Colon (tissue), 2 donors: ENCODE measurements at regions not wholly inside any gene's neighbourhood (a gene's known extent, or its start where the extent isn't known, plus 50 kb on each side); places are given as distances from the start of the nearest gene placed in this dataset.

Experiments
- FAIRE-seq: peaks from 2 replicates; lab custom pipeline; 2012; peaks lifted over from hg19 to GRCh38; lab: Jason Lieb, UNC
- donor health status: control.
- donor health status: control.

GRCh38 chr20:60962367-60963045 lies 289.6 kb upstream of the CDH4 start:
- FAIRE-seq: no peak

DNA sequence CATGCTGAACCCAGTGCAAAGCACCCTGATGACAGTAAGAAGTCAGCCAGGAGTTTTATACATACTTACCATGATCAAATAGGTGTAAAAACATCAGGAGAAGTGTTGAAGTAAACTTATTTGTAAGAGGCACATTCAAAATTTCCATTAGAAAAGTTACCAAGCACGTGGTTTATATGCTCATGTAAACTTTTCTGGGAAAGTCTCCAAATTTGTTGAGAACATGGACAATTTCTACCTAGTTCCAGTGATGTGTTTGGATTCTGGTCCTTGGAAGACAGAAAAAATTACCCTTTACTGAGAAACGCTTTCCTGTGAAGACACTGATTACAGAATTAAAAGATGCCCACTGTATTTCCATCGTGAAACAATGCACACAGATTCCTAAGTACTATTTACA lies 288.9 kb upstream of the CDH4 start:
- FAIRE-seq: no peak

DNA sequence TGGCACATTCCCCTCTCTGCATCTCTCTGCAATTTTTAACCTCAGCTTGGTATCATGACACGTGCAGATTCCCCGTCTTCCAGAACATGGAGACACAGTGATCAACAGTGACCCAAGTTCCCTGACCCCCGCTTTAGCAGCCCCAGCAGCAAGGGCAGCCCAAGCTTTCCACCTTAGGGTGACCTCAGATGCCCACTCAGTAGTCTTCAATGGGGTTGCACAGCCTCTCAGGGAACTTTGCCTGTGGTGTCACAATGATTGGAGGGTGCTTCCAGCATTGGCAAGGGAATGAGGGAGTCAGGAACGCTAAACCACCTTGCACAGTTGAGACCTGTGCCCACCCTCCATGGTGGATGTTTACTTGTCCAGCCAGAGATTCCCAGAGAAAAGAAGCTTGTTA lies 287.1 kb upstream of the CDH4 start:
- no peak for FAIRE-seq

DNA sequence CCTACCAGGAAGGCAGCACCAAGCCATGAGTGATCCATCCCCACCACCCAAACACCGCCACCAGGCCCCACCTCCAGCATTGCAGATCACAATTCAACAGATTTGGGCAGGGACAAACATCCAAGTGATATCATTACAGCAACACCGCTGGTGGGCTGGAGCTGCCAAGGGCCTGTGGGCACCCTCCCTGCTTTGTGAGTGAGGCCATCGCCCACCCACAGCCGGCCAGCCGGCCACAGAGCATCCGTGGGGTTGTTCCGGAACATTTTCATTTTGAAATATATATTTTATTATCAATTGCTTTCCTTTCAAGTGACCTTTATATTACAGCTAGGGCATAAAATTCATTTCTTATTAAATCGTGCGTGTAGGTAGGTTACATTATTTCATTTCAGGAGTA lies 286.0 kb upstream of the CDH4 start:
- FAIRE-seq: no peak

GRCh38 chr20:60966766-60967165 lies 285.3 kb upstream of the CDH4 start:
- FAIRE-seq: no peak

GRCh38 chr20:60967431-60968316 lies 284.4 kb upstream of the CDH4 start:
- FAIRE-seq: no peak

GRCh38 chr20:60968853-60969720 lies 283.0 kb upstream of the CDH4 start:
- no peak for FAIRE-seq

DNA sequence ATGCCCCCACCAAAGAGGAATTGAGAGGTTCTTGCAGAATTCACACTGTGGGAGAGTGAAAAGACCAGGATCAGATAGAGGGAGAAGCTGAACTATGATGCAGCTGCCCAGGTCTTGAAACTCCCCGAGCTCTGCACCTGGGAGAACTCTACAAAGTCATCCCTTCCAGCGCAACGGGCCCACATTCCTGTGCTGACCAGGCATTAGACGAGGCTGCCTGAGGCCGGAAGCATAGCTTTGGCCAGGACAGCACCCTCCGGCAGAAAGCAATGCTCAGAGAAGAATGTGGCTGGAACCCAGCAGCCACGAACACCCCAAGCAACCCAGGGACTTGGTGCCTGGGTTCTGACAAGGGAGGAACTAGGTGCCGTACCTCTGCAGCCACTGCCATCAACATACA lies 281.5 kb upstream of the CDH4 start:
- no peak for FAIRE-seq

- FAIRE-seq: no peak
Measured at GRCh38 chr20:60974022-60974421, 278.0 kb upstream of the CDH4 start.

GRCh38 chr20:60974441-60974945 lies 277.6 kb upstream of the CDH4 start:
- no peak for FAIRE-seq

DNA sequence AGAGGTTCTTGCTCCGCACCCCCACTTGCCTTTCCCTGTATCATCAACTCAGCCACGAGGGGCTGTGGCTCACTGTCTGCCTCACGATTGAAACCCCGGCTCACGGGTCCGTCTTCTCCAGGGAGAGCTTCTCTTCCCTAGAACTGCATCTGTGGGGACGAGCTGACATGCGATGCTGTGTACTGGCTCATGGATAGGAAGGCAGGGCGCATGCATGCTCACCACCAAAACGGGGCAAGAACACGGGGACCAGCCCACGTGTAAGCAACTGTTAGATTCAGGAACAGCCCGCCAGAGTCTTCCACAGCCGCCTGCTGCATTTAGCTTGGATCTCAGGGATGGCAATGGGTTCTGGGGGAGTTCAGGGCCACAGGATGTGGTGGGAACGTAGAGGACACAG lies 275.9 kb upstream of the CDH4 start:
- no peak for FAIRE-seq

DNA sequence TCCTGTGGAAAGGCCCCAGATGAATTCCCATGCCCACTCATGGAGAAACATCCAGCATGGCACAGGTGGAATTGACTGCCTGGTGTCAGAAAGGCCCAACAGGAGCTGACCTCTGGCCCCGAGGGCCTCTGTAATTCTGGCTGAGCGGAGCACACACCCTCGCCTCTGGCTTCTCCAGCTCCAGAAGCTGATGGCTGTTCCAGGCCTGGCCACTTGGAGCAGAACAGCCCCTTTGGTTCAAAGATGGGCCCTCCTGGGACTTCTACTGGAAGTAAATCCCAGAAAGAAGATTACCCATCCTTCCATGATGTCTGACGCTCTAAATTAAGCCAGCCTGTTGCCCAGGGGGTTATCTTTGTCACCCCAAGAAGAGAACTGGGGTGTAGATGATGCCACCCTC lies 275.1 kb upstream of the CDH4 start:
- no peak for FAIRE-seq

GRCh38 chr20:60977901-60978300 lies 274.2 kb upstream of the CDH4 start:
- FAIRE-seq: no peak

GRCh38 chr20:60984666-60985065 lies 267.4 kb upstream of the CDH4 start:
- FAIRE-seq: no peak

DNA sequence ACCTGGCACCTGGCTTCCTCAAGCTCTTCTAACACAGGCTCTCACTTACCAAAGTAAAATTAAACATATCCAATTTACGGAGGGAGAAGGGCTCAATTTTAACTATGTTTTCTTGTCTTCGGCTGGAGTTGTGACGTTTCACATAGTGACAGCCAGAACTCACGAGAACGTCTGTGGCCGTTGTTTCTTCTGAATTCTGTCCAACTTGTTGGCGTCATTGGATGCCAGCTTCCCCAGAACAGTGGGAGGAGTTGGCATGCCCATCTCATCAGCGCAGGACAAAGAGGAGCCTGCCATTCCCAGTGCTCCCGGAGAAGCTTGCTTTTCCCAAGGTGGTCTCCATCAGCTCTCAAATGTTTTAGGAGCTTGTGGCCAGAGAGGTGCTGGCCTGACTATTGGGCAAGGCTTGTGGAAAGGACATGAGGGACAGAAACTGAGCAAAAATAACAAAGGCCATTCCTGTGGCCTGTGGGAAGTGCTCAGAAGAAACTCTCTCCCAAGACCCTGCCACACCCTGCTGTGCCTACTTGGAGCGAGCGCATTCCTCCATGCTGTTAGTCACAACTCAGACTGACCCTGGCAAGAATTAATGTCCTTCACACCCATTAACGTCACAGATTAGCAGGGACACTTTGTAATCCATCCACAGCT lies 265.4 kb upstream of the CDH4 start:
- FAIRE-seq: no peak

DNA sequence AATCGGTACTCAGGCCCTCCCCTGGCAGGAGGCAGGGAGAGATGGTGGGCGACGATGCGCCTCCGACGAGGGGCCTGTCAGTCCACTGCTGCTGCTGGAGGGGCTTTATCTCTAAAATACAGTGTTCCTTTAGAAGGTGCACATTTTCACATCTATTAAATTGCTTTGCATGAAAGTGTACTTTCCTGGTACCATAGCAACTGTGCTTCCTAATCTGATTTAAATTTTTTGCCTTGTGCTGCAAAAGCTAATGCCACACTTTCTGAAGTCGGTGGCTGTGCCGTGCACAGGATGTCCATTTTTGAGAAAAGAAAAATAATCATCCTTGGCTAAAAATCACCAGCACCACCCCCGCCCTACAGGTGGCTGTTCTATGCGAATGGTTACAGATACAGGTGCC lies 262.0 kb upstream of the CDH4 start:
- no peak for FAIRE-seq

- FAIRE-seq: no peak
Measured at GRCh38 chr20:60990643-60991042, 261.4 kb upstream of the CDH4 start.

DNA sequence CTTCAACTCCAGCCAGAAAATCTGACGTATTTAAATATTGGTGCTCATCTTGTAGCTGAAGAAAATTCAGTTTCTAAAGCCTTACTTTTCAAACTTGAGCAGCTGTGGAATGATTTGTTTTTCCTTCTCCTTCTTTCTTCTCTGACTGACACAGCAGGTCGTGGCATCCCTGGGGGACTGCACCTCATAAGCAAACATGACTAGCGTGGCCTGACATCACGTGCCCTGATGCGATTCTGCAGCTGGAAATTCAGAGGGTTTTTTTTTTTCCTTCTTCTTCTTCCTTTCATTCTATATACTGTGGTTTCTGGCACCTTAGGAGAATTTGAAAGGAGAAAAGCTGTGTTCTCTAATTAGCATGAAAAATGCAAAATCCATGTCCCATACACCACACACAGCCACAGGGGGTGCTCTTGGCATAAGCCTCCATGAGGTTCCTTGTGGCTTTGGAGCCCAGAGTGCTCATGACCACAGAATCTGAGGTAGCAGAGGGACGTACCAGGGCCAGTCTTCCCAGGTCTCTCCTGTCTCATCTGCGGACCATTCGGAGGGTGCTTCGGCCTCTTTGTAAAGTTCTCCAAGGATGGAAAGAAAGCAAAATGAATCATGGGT lies 258.5 kb upstream of the CDH4 start:
- no peak for FAIRE-seq

- FAIRE-seq: no peak
Measured at GRCh38 chr20:60999250-60999649, 252.8 kb upstream of the CDH4 start.

DNA sequence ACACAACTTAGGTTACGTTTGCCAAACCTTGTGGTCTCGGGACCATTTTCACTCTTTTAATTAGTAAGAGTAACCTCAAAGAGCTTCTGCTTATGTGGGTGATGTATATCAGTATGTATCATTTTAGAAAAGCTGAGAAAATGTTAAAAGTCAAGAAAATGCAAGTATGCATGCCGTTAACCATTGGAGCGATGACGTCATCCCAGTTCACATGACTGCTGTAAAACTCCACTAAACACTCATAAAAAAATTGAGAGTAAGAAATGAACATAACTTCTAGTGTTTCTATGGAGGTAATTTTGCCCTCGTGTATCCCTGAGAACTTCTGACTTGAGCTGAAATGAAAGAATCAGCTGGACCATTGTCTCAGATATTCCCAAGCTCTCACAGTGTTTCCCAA lies 250.0 kb upstream of the CDH4 start:
- FAIRE-seq: no peak

DNA sequence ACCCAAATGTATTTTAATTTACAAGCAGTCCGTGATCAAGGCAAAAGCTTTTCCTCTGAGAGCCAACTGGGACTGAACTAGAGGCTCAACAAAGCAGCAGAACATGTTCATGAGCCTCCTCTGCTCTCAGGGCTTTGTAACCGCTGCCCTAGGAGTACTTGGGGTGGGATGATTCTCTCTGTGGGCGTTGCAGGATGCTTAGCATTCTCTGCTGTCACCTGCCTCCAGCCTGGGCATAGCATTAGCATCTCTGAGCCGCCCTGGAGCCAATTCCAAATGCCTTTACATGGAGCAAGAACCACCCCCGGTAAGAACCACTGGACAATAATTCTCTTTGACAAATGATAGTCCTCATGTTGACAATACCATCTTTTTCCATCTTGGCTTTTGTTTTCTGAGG lies 237.6 kb upstream of the CDH4 start:
- no peak for FAIRE-seq

- no peak for FAIRE-seq
Measured at GRCh38 chr20:61015602-61016001, 236.5 kb upstream of the CDH4 start.
